GM12865 (cell line): ENCODE measurements at regions not wholly inside any gene's neighbourhood (a gene's known extent, or its start where the extent isn't known, plus 50 kb on each side); places are given as distances from the start of the nearest gene placed in this dataset.

Experiments
- DNase-seq: peaks from one replicate; pipeline ENCODE4 v3.0.0; 2010; ENCODE audit warnings: low read depth
- H3K4me3 ChIP-seq: 2 replicates; pipeline ENCODE4 v1.5.1; 2011; ENCODE audit warnings: mild to moderate bottlenecking, low read depth, low read length, control low read depth
- TF ChIP-seq, protein P1 (sequence below): IDR thresholded peaks from 2 replicates; pipeline ENCODE4 v1.5.1; 2011; ENCODE audit warnings: low read length, control low read depth, low read depth, inconsistent platforms; ENCODE audit not compliant: insufficient read depth; ENCODE audit errors: missing control alignments

- no peak for DNase-seq
- H3K4me3 ChIP-seq: no peak overlapping the region
- TF ChIP-seq, protein P1, sequence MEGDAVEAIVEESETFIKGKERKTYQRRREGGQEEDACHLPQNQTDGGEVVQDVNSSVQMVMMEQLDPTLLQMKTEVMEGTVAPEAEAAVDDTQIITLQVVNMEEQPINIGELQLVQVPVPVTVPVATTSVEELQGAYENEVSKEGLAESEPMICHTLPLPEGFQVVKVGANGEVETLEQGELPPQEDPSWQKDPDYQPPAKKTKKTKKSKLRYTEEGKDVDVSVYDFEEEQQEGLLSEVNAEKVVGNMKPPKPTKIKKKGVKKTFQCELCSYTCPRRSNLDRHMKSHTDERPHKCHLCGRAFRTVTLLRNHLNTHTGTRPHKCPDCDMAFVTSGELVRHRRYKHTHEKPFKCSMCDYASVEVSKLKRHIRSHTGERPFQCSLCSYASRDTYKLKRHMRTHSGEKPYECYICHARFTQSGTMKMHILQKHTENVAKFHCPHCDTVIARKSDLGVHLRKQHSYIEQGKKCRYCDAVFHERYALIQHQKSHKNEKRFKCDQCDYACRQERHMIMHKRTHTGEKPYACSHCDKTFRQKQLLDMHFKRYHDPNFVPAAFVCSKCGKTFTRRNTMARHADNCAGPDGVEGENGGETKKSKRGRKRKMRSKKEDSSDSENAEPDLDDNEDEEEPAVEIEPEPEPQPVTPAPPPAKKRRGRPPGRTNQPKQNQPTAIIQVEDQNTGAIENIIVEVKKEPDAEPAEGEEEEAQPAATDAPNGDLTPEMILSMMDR: no peak
These were observed 105.0 kb upstream of the NANOS1 start for GRCh38 chr10:118924493-118924892.

GRCh38 chr10:118925404-118926071 is 104.0 kb upstream of the NANOS1 start:
- TF ChIP-seq, protein P1: no peak
- DNase-seq: no peak
- H3K4me3 ChIP-seq: no peak overlapping the region

DNA sequence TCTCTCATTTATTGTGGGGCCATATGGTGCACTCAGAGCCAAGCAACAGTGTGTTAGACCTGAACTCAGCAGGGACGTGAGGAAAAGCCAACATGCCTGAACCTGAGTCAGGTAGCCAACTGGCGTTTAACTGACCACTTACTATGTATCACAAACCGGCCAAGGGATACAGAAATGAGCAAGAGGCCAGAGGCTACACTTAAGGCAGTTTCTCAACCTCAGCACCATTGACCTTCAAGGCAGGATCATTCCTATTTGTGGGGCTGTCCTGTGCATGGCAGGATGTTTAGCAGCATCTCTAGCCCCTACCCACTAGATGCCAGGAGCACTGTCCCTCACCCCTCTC is 103.5 kb upstream of the NANOS1 start:
- H3K4me3 ChIP-seq: no peak overlapping the region
- DNase-seq: no peak
- TF ChIP-seq, protein P1: no peak

- no peak overlapping the region for H3K4me3 ChIP-seq
- no peak for DNase-seq
- TF ChIP-seq, protein P1: no peak
These were observed 103.1 kb upstream of the NANOS1 start for GRCh38 chr10:118926441-118926840.

GRCh38 chr10:118926903-118927302 is 102.6 kb upstream of the NANOS1 start:
- TF ChIP-seq, protein P1: no peak
- no peak overlapping the region for H3K4me3 ChIP-seq
- DNase-seq: no peak

- TF ChIP-seq, protein P1: no peak
- H3K4me3 ChIP-seq: no peak overlapping the region
- DNase-seq: no peak
These were observed 102.2 kb upstream of the NANOS1 start for GRCh38 chr10:118927321-118927720.

DNA sequence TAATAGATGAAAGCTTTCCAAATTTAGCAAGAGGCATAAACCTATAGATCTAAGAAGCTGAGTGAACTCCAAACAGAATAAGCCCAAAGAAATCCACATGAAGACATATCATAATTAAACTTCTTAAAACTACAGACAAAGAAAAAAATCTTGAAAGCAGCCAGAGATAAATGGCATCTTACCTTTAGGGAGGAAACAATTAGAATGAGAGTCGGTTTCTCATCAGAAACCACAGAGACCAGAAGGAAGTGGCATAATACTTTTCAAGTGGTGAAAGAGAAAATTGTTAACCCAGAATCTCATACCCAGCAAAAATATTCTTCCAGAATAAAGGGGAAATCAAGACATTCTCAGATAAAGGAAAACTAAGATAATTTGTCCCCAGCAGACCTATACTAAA is 98.9 kb upstream of the NANOS1 start:
- TF ChIP-seq, protein P1: no peak
- DNase-seq: no peak
- H3K4me3 ChIP-seq: no peak overlapping the region
